CD14-positive monocyte (primary cell): ENCODE measurements at regions not wholly inside any gene's neighbourhood (a gene's known extent, or its start where the extent isn't known, plus 50 kb on each side); places are given as distances from the start of the nearest gene placed in this dataset.

Experiments used
- DNase-seq, 3 donors: peaks; one replicate each; pipeline ENCODE4 v3.0.0-alpha.2; 2011 to 2022
- H2AFZ ChIP-seq: 2 replicates; pipeline ENCODE4 v1.6.0; 2012; ENCODE audit warnings: mild to moderate bottlenecking, low read depth, low read length, inconsistent platforms; ENCODE audit not compliant: insufficient read depth, poor library complexity, severe bottlenecking
- H3K27ac ChIP-seq, 2 donors: 1 replicate in 1 of 2; 2 replicates in 1 of 2; pipeline ENCODE4 v1.5.1; 2012 to 2013; ENCODE audit warnings: low read length in 2 of 2, control low read depth in 1 of 2, inconsistent platforms in 1 of 2, low read depth in 1 of 2, mild to moderate bottlenecking in 1 of 2
- H3K27me3 ChIP-seq, 2 donors: one replicate each; pipeline versions ENCODE4 v1.6.0 to v1.6.1; 2011 to 2013; ENCODE audit warnings: low read length in 2 of 2; ENCODE audit not compliant: control insufficient read depth in 2 of 2, insufficient read depth in 2 of 2
- H3K36me3 ChIP-seq, 2 donors: replicated peaks in 1 of 2; 1 replicate in 1 of 2; 2 replicates in 1 of 2; pipeline versions ENCODE4 v1.5.1 to v1.6.1; 2012 to 2013; ENCODE audit warnings: low read length in 2 of 2, control low read depth in 1 of 2, inconsistent platforms in 1 of 2, mild to moderate bottlenecking in 1 of 2; ENCODE audit not compliant: insufficient read depth in 2 of 2, control insufficient read depth in 1 of 2
- H3K4me1 ChIP-seq, 2 donors: 1 replicate in 1 of 2; 2 replicates in 1 of 2; pipeline versions ENCODE4 v1.5.1 to v1.6.1; 2012 to 2013; ENCODE audit warnings: low read length in 2 of 2, control low read depth in 1 of 2, inconsistent platforms in 1 of 2, mild to moderate bottlenecking in 1 of 2, moderate library complexity in 1 of 2; ENCODE audit not compliant: insufficient read depth in 2 of 2, control insufficient read depth in 1 of 2
- H3K4me2 ChIP-seq: replicated peaks from 2 replicates; pipeline ENCODE3; 2012; ENCODE audit warnings: low read length, moderate library complexity, mild to moderate bottlenecking; ENCODE audit not compliant: poor library complexity, severe bottlenecking; ENCODE audit errors: extremely low read depth
- H3K4me3 ChIP-seq, 3 experiments: fragments of 200-600 bp in 1 of 3; sonication (generic) in 1 of 3; replicated peaks in 1 of 3; 1 replicate in 2 of 3; 2 replicates in 1 of 3; pipeline ENCODE4 v1.5.1; 2011 to 2013; ENCODE audit warnings: low read length in 3 of 3, mild to moderate bottlenecking in 3 of 3, control low read depth in 2 of 3, low read depth in 2 of 3, inconsistent platforms in 1 of 3, moderate library complexity in 1 of 3
- H3K79me2 ChIP-seq: 2 replicates; pipeline ENCODE4 v1.6.0; 2012; ENCODE audit warnings: mild to moderate bottlenecking, control low read depth, inconsistent platforms, low read length, moderate library complexity; ENCODE audit not compliant: insufficient read depth
- H3K9ac ChIP-seq: 2 replicates; pipeline ENCODE4 v1.6.0; 2017; ENCODE audit warnings: low read length, mild to moderate bottlenecking; ENCODE audit not compliant: insufficient read depth, poor library complexity, severe bottlenecking
- H3K9me3 ChIP-seq, 2 donors: replicated peaks in 1 of 2; 1 replicate in 1 of 2; 2 replicates in 1 of 2; pipeline versions ENCODE4 v1.5.1 to v1.6.1; 2012 to 2013; ENCODE audit warnings: low read length in 2 of 2, control low read depth in 1 of 2; ENCODE audit not compliant: control insufficient read depth in 1 of 2, insufficient read depth in 1 of 2
- H4K20me1 ChIP-seq: 2 replicates; pipeline ENCODE4 v1.6.0; 2012; ENCODE audit warnings: mild to moderate bottlenecking, low read length, control low read depth, moderate library complexity; ENCODE audit not compliant: insufficient read depth
- H3K27ac Mint-ChIP-seq, 7 donors: one replicate each; pipeline ENCODE4 v1.8.0; 2020; ENCODE audit warnings: mild to moderate bottlenecking in 7 of 7, mixed read lengths in 7 of 7, moderate library complexity in 6 of 7, inconsistent platforms in 2 of 7
- H3K27me3 Mint-ChIP-seq, 3 donors: one replicate each; pipeline ENCODE4 v1.8.0; 2021 to 2022; ENCODE audit warnings: low read depth in 3 of 3, mild to moderate bottlenecking in 3 of 3, mixed read lengths in 3 of 3, moderate library complexity in 3 of 3, inconsistent platforms in 1 of 3
- H3K36me3 Mint-ChIP-seq, 2 donors: one replicate each; pipeline ENCODE4 v1.8.0; 2020; ENCODE audit warnings: mixed read lengths in 2 of 2, inconsistent platforms in 1 of 2, mild to moderate bottlenecking in 1 of 2
- H3K4me1 Mint-ChIP-seq: one replicate; pipeline ENCODE4 v1.8.0; 2020; ENCODE audit warnings: mild to moderate bottlenecking, mixed read lengths
- H3K4me3 Mint-ChIP-seq, 2 donors: one replicate each; pipeline ENCODE4 v1.8.0; 2020; ENCODE audit warnings: mild to moderate bottlenecking in 2 of 2, mixed read lengths in 2 of 2, moderate library complexity in 1 of 2
- H3K9me3 Mint-ChIP-seq, 7 donors: one replicate each; pipeline ENCODE4 v1.8.0; 2020 to 2022; ENCODE audit warnings: mixed read lengths in 7 of 7, mild to moderate bottlenecking in 6 of 7, moderate library complexity in 6 of 7, inconsistent platforms in 2 of 7
- WGBS: methylation state at CpG from one replicate; pipeline ENCODE4 v1.1.5; 2013; ENCODE audit warnings: missing lambda C conversion rate; ENCODE audit not compliant: insufficient coverage; 5-methylcytosine and 5-hydroxymethylcytosine counted together
- intact Hi-C, 2 donors: fragments of 100-400 bp; cut with micrococcal nuclease; formaldehyde crosslinking; loops; one replicate each; pipeline versions ENCODE4 v1.15.0 to v1.15.1; 2023
- TF ChIP-seq, protein P1 (sequence below): fragments of 200-600 bp; IDR thresholded peaks from one replicate; pipeline ENCODE4 v1.8.0; 2022; ENCODE audit warnings: antibody characterized with exemption, mild to moderate bottlenecking

GRCh38 chr7:12898620-12899019 is 211.2 kb downstream of the ARL4A start:
- H3K27me3 Mint-ChIP-seq = no peaks in the 10 kb centered on the region
- Histone ChIP-seq H3K9me3 (no peaks in the 10 kb centered on the region), H2AFZ (no peak overlapping the region), H4K20me1 (no peaks in the 10 kb centered on the region), H3K4me1 (no peaks in the 10 kb centered on the region), H3K79me2 (no peaks in the 10 kb centered on the region), H3K27ac (no peak overlapping the region), H3K9ac (no peak overlapping the region), H3K4me3 (no peak overlapping the region), H3K27me3 (no peaks in the 10 kb centered on the region), H3K36me3 (no peaks in the 10 kb centered on the region), H3K4me2 (no peak overlapping the region)
- intact Hi-C loops = no loop called here
- no peak overlapping the region for H3K4me3 Mint-ChIP-seq
- no peaks in the 10 kb centered on the region for H3K36me3 Mint-ChIP-seq
- no peak for DNase-seq
- no peak overlapping the region for H3K27ac Mint-ChIP-seq
- TF ChIP-seq, protein P1, sequence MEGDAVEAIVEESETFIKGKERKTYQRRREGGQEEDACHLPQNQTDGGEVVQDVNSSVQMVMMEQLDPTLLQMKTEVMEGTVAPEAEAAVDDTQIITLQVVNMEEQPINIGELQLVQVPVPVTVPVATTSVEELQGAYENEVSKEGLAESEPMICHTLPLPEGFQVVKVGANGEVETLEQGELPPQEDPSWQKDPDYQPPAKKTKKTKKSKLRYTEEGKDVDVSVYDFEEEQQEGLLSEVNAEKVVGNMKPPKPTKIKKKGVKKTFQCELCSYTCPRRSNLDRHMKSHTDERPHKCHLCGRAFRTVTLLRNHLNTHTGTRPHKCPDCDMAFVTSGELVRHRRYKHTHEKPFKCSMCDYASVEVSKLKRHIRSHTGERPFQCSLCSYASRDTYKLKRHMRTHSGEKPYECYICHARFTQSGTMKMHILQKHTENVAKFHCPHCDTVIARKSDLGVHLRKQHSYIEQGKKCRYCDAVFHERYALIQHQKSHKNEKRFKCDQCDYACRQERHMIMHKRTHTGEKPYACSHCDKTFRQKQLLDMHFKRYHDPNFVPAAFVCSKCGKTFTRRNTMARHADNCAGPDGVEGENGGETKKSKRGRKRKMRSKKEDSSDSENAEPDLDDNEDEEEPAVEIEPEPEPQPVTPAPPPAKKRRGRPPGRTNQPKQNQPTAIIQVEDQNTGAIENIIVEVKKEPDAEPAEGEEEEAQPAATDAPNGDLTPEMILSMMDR = no peak
- H3K9me3 Mint-ChIP-seq = peaks cover 0 to 11% (median 1%) of the 10 kb centered on the region in 7 donors
- no peaks in the 10 kb centered on the region for H3K4me1 Mint-ChIP-seq
- 100% methylated on average over 2 of the region's 3 CpGs for WGBS

DNA sequence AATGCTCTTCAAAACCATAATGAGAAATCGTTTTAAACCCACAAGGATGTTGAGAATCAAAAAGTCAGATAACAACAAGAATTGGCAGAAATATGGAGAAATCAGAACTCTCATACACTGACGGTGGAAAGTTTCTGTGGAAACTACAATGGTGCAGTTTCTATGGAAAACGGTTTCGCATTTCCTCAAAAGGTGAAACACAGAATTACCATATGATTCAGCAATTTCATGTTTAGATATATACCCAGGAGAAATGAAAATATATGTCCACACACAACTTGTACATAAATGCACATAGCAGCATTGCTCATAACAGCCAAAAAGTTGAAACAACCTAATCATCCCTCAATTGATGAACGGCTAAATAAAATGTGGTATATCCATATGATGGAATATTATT is 218.2 kb downstream of the ARL4A start:
- Histone ChIP-seq H3K36me3 (no peaks in the 10 kb centered on the region), H3K4me3 (no peak overlapping the region), H2AFZ (no peak overlapping the region), H4K20me1 (no peaks in the 10 kb centered on the region), H3K9me3 (no peaks in the 10 kb centered on the region), H3K27ac (no peak overlapping the region), H3K27me3 (no peaks in the 10 kb centered on the region), H3K4me1 (no peaks in the 10 kb centered on the region), H3K9ac (no peak overlapping the region), H3K79me2 (no peaks in the 10 kb centered on the region), H3K4me2 (no peak overlapping the region)
- intact Hi-C loops = no loop called here
- WGBS = no CpG with 5 or more reads among the region's 5 CpGs
- DNase-seq = no peak
- no peak overlapping the region for H3K4me3 Mint-ChIP-seq
- no peaks in the 10 kb centered on the region for H3K4me1 Mint-ChIP-seq
- H3K9me3 Mint-ChIP-seq = peaks cover 0 to 8% (median 2%) of the 10 kb centered on the region in 7 donors
- H3K36me3 Mint-ChIP-seq = no peaks in the 10 kb centered on the region
- H3K27me3 Mint-ChIP-seq = no peaks in the 10 kb centered on the region
- TF ChIP-seq, protein P1 = no peak
- no peak overlapping the region for H3K27ac Mint-ChIP-seq
